K562 (cell line): ENCODE measurements at regions not wholly inside any gene's neighbourhood (a gene's known extent, or its start where the extent isn't known, plus 50 kb on each side); places are given as distances from the start of the nearest gene placed in this dataset.

Source experiments
- ATAC-seq: fragments of 200-7000 bp; cut with Tn5 transposase; 3 replicates; pipeline ENCODE4 v1.9.1; 2020; ENCODE audit warnings: moderate library complexity
- BruUV-seq: library from RNA; stranded (reverse); fragments of 400-500 nt; replicated peaks from 2 replicates; lab custom pipeline; 2021; lab: Mats Ljungman, UMichigan
- CTCF ChIA-PET: fragments of 300-600 bp; formaldehyde crosslinking; extraction: SDS; loops from one replicate; lab custom pipeline; 2021; ENCODE audit warnings: low intra/inter-chr PET ratio; lab: Yijun Ruan, JAX
- POLR2A ChIA-PET: fragments of 300-600, 350-650 bp; sonication (Branson Sonifier 250); formaldehyde crosslinking; extraction: SDS; loops from one replicate; lab custom pipeline; 2021; ENCODE audit warnings: antibody characterized with exemption, inconsistent platforms; lab: Yijun Ruan, JAX
- DNase-seq, 4 experiments: peaks; one replicate each; pipeline versions ENCODE4 v3.0.0 to v3.0.0-alpha.2; 2011 to 2018; ENCODE audit warnings: low spot score in 3 of 4, mixed read lengths in 3 of 4; ENCODE audit errors: extremely low read depth in 1 of 4
- FAIRE-seq: peaks from 2 replicates; lab custom pipeline; 2011; peaks lifted over from hg19 to GRCh38; lab: Jason Lieb, UNC
- H2AFZ ChIP-seq: 2 replicates; pipeline ENCODE4 v1.6.0; 2011; ENCODE audit warnings: low read depth, low read length, control low read depth, inconsistent platforms
- H3K27ac ChIP-seq: fragments of 200-600 bp; 3 replicates; pipeline ENCODE4 v1.8.0; 2011; ENCODE audit warnings: low read depth, mild to moderate bottlenecking, control low read depth, inconsistent platforms, low read length, moderate library complexity, mixed read lengths; ENCODE audit errors: extremely low read depth
- H3K27me3 ChIP-seq, 2 experiments: fragments of 300-600 bp in 1 of 2; 2 replicates in 1 of 2; 3 replicates in 1 of 2; pipeline versions ENCODE4 v1.6.0 to v1.8.0; 2011; ENCODE audit warnings: inconsistent platforms in 2 of 2, low read length in 2 of 2, mild to moderate bottlenecking in 1 of 2, mixed read lengths in 1 of 2, moderate library complexity in 1 of 2; ENCODE audit not compliant: control insufficient read depth in 2 of 2, insufficient read depth in 2 of 2
- H3K36me3 ChIP-seq: fragments of 300-600 bp; 3 replicates; pipeline ENCODE4 v1.8.0; 2011; ENCODE audit warnings: mild to moderate bottlenecking, low read length, inconsistent platforms; ENCODE audit not compliant: control insufficient read depth, insufficient read depth
- H3K4me1 ChIP-seq, 2 experiments: fragments of 200-600 bp in 1 of 2; replicated peaks in 1 of 2; 2 replicates in 1 of 2; 3 replicates in 1 of 2; pipeline versions ENCODE4 v1.5.1 to v1.8.0; 2011; ENCODE audit warnings: inconsistent platforms in 2 of 2, low read length in 2 of 2, mild to moderate bottlenecking in 1 of 2, mixed read lengths in 1 of 2, moderate library complexity in 1 of 2; ENCODE audit not compliant: control insufficient read depth in 2 of 2, insufficient read depth in 2 of 2
- H3K4me2 ChIP-seq: 2 replicates; pipeline ENCODE4 v1.6.1; 2011; ENCODE audit warnings: low read length, control low read depth, inconsistent platforms, mixed read lengths; ENCODE audit not compliant: insufficient read depth
- H3K4me3 ChIP-seq: fragments of 200-600 bp; sonication (generic), shearing (Covaris generic); 2 replicates; pipeline ENCODE4 v1.5.1; 2016; ENCODE audit warnings: control low read depth, inconsistent platforms
- H3K79me2 ChIP-seq: fragments of 200-600 bp; 3 replicates; pipeline ENCODE4 v1.8.0; 2011; ENCODE audit warnings: low read length, inconsistent platforms; ENCODE audit not compliant: control insufficient read depth, insufficient read depth
- H3K9ac ChIP-seq, 2 experiments: 2 replicates each; pipeline versions ENCODE4 v1.6.0 to v1.6.1; 2011; ENCODE audit warnings: low read depth in 2 of 2, low read length in 2 of 2, control low read depth in 1 of 2, inconsistent platforms in 1 of 2, mild to moderate bottlenecking in 1 of 2, mixed read lengths in 1 of 2; ENCODE audit not compliant: insufficient read depth in 1 of 2
- H3K9me1 ChIP-seq: one replicate; pipeline ENCODE4 v1.6.0; 2011; ENCODE audit warnings: inconsistent platforms, mild to moderate bottlenecking, low read length, moderate library complexity; ENCODE audit not compliant: control insufficient read depth, insufficient read depth
- H3K9me3 ChIP-seq: replicated peaks from 2 replicates; pipeline ENCODE4 v1.5.1; 2011; ENCODE audit warnings: low read depth, low read length, inconsistent platforms; ENCODE audit not compliant: control insufficient read depth, insufficient read depth
- H4K20me1 ChIP-seq: replicated peaks from 2 replicates; pipeline ENCODE4 v1.6.1; 2011; ENCODE audit warnings: low read length, inconsistent platforms, mixed read lengths; ENCODE audit not compliant: control insufficient read depth, insufficient read depth
- ADNP ChIP-seq: fragments of 200-800 bp; sonication (Bioruptor generic); IDR thresholded peaks from 2 replicates; pipeline ENCODE4 v1.6.1; 2016; ENCODE audit warnings: missing genetic modification characterization, missing compliant biosample characterization
- BACH1 ChIP-seq: fragments of 200-800 bp; sonication (Bioruptor generic); IDR thresholded peaks from 2 replicates; pipeline ENCODE4 v1.6.1; 2016; ENCODE audit warnings: missing genetic modification characterization, missing compliant biosample characterization
- KAT2B ChIP-seq: IDR thresholded peaks from one replicate; pipeline ENCODE4 v1.6.1; 2012; ENCODE audit warnings: low read depth, mild to moderate bottlenecking, control low read depth, inconsistent platforms, low read length, moderate library complexity
- MTF1 ChIP-seq: fragments of 250-450 bp; sonication (Bioruptor Pico); IDR thresholded peaks from 2 replicates; pipeline ENCODE4 v1.9.0; 2021; ENCODE audit warnings: moderate library complexity, mild to moderate bottlenecking, inconsistent platforms, borderline replicate concordance
- NEUROD1 ChIP-seq: fragments of 150-350 bp; IDR thresholded peaks from 2 replicates; pipeline ENCODE4 v1.6.1; 2014; ENCODE audit warnings: borderline replicate concordance, low read length, low read depth; ENCODE audit not compliant: partially characterized antibody
- PHF21A ChIP-seq: fragments of 450-650 bp; IDR thresholded peaks from 2 replicates; pipeline ENCODE4 v1.6.1; 2017; ENCODE audit warnings: low read depth, borderline replicate concordance
- POLR3G ChIP-seq: IDR thresholded peaks from 2 replicates; pipeline ENCODE4 v1.6.1; 2011; ENCODE audit not compliant: insufficient read length, insufficient replicate concordance; ENCODE audit errors: extremely low read depth
- PRMT5 ChIP-seq: sonication (generic); formaldehyde crosslinking; IDR thresholded peaks from 2 replicates; pipeline ENCODE4 v1.5.0; 2020; ENCODE audit warnings: missing genetic modification reagents
- SAFB ChIP-seq: fragments of 200-400 bp; formaldehyde crosslinking; IDR thresholded peaks from 2 replicates; pipeline ENCODE4 v1.6.1; 2017; ENCODE audit warnings: low read depth, low read length, borderline replicate concordance
- SREBF2 ChIP-seq: sonication (generic); formaldehyde crosslinking; IDR thresholded peaks from 2 replicates; pipeline ENCODE4 v1.4.0; 2020; ENCODE audit warnings: mild to moderate bottlenecking, missing genetic modification reagents
- STAT6 ChIP-seq: sonication (generic); formaldehyde crosslinking; IDR thresholded peaks from 2 replicates; pipeline ENCODE4 v1.8.1; 2023; ENCODE audit warnings: mild to moderate bottlenecking, missing genetic modification reagents
- TAL1 ChIP-seq: fragments of 450-650 bp; IDR thresholded peaks from 2 replicates; pipeline ENCODE4 v1.6.1; 2016; ENCODE audit warnings: mild to moderate bottlenecking
- ZNF165 ChIP-seq: fragments of 250-450 bp; sonication (Bioruptor Pico); IDR thresholded peaks from 2 replicates; pipeline ENCODE4 v1.4.0; 2020; ENCODE audit warnings: borderline replicate concordance
- ZNF184 ChIP-seq: sonication (generic); formaldehyde crosslinking; IDR thresholded peaks from 2 replicates; pipeline ENCODE4 v1.5.0; 2020; ENCODE audit warnings: missing genetic modification reagents
- ZNF316 ChIP-seq: fragments of 450-650 bp; IDR thresholded peaks from 2 replicates; pipeline ENCODE4 v1.6.1; 2016
- ZNF551 ChIP-seq: fragments of 250-450 bp; sonication (Bioruptor Pico); IDR thresholded peaks from 2 replicates; pipeline ENCODE4 v1.5.0; 2021; ENCODE audit warnings: mild to moderate bottlenecking, moderate library complexity
- WGBS: fragments of 100-300 bp; shearing (Covaris generic); methylation state at CpG from one replicate; pipeline ENCODE4 v1.1.6; 2016; ENCODE audit warnings: low coverage, mixed read lengths; ENCODE audit not compliant: insufficient coverage; ENCODE audit errors: missing lambda C conversion rate; 5-methylcytosine and 5-hydroxymethylcytosine counted together
- in situ Hi-C: fragments of 300-500 bp; cut with MboI; formaldehyde crosslinking; loops from 4 replicates; pipeline ENCODE4 v1.15.0; 2018; ENCODE audit warnings: inconsistent platforms, mixed read lengths
- intact Hi-C: fragments of 100-400 bp; cut with micrococcal nuclease; formaldehyde crosslinking; loops from 2 replicates; pipeline ENCODE4 v1.14.2; 2022
- TF ChIP-seq, protein P1 (sequence below): sonication (generic); formaldehyde crosslinking; IDR thresholded peaks from 2 replicates; pipeline ENCODE4 v1.8.1; 2023; ENCODE audit warnings: mild to moderate bottlenecking, missing genetic modification reagents
- TF ChIP-seq, protein P2 (sequence below): sonication (generic); formaldehyde crosslinking; IDR thresholded peaks from 2 replicates; pipeline ENCODE4 v1.4.0; 2020; ENCODE audit warnings: mild to moderate bottlenecking, missing genetic modification reagents

- TF ChIP-seq, protein P1, sequence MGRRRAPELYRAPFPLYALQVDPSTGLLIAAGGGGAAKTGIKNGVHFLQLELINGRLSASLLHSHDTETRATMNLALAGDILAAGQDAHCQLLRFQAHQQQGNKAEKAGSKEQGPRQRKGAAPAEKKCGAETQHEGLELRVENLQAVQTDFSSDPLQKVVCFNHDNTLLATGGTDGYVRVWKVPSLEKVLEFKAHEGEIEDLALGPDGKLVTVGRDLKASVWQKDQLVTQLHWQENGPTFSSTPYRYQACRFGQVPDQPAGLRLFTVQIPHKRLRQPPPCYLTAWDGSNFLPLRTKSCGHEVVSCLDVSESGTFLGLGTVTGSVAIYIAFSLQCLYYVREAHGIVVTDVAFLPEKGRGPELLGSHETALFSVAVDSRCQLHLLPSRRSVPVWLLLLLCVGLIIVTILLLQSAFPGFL (CRISPR knock-in tag): no peak
- no peak for TF ChIP-seq ADNP (tag)
- TF ChIP-seq NEUROD1: no peak
- TF ChIP-seq, protein P2, sequence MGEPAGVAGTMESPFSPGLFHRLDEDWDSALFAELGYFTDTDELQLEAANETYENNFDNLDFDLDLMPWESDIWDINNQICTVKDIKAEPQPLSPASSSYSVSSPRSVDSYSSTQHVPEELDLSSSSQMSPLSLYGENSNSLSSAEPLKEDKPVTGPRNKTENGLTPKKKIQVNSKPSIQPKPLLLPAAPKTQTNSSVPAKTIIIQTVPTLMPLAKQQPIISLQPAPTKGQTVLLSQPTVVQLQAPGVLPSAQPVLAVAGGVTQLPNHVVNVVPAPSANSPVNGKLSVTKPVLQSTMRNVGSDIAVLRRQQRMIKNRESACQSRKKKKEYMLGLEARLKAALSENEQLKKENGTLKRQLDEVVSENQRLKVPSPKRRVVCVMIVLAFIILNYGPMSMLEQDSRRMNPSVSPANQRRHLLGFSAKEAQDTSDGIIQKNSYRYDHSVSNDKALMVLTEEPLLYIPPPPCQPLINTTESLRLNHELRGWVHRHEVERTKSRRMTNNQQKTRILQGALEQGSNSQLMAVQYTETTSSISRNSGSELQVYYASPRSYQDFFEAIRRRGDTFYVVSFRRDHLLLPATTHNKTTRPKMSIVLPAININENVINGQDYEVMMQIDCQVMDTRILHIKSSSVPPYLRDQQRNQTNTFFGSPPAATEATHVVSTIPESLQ (CRISPR knock-in tag): no peak
- TF ChIP-seq ZNF551 (CRISPR knock-in tag): no peak
- TF ChIP-seq, all 486 proteins: peak for 0
Observed at GRCh38 chr17:12579288-12579687, 86.4 kb upstream of the MYOCD start (continued).

DNA sequence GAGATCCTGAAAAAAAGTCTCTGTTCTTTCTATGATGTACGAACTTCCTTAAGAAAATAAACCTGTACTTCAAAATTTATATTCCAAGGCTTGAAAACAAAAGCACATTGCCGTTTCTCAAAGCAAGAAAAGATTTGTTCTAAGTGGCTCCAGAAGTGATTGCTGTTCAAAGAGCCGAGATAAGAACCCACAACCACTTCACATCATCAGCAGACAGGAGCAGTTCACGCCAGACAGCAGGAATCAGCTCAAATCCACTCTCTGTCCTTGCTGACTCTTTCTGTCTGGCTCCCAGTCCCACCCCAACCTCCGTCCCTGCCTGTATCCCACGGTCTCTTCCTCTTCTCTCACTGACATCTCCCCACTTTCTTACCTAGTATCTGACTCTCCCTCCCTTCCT lies 85.0 kb upstream of the MYOCD start:
- ChIA-PET POLR2A (no interaction called here), CTCF (no interaction called here)
- Histone ChIP-seq H3K9me3 (no peaks in the 10 kb centered on the region), H4K20me1 (no peaks in the 10 kb centered on the region), H3K9ac (no peak overlapping the region), H3K4me1 (no peaks in the 10 kb centered on the region), H3K27ac (no peak overlapping the region), H3K27me3 (no peaks in the 10 kb centered on the region), H3K36me3 (no peaks in the 10 kb centered on the region), H2AFZ (no peak overlapping the region), H3K4me2 (no peak overlapping the region), H3K9me1 (no peaks in the 10 kb centered on the region), H3K79me2 (no peaks in the 10 kb centered on the region), H3K4me3 (no peak overlapping the region)
- ATAC-seq (no peak), DNase-seq (no peak), FAIRE-seq (no peak)
- in situ Hi-C loops (no loop called here), intact Hi-C loops (no loop called here)
- 0% methylated on average over 6 of the region's 6 CpGs for WGBS
- no TSS peak for BruUV-seq
- no peak for TF ChIP-seq KAT2B
- TF ChIP-seq POLR3G: no peak
- TF ChIP-seq PHF21A: no peak
- TF ChIP-seq ZNF184 (CRISPR knock-in tag): no peak
- TF ChIP-seq PRMT5 (CRISPR knock-in tag): no peak
- no peak for TF ChIP-seq ZNF316
- no peak for TF ChIP-seq TAL1
- TF ChIP-seq SREBF2: no peak
- no peak for TF ChIP-seq BACH1
- no peak for TF ChIP-seq MTF1 (CRISPR knock-in tag)
- TF ChIP-seq STAT6 (CRISPR knock-in tag): no peak
- TF ChIP-seq SAFB: no peak
- TF ChIP-seq ZNF165 (CRISPR knock-in tag): no peak
